Endodermal cell (in vitro differentiated cells): ENCODE measurements at regions not wholly inside any gene's neighbourhood (a gene's known extent, or its start where the extent isn't known, plus 50 kb on each side); places are given as distances from the start of the nearest gene placed in this dataset.

Experiments
- DNase-seq: peaks from one replicate; pipeline ENCODE4 v3.0.0-alpha.2; 2017
- H3K27ac ChIP-seq: 2 replicates; pipeline ENCODE4 v1.5.1; 2013; ENCODE audit warnings: mild to moderate bottlenecking, low read depth, low read length, moderate library complexity
- H3K27me3 ChIP-seq: 2 replicates; pipeline ENCODE4 v1.6.1; 2013; ENCODE audit warnings: mild to moderate bottlenecking, low read length, moderate library complexity; ENCODE audit not compliant: insufficient read depth, control insufficient read depth, poor library complexity, severe bottlenecking
- H3K36me3 ChIP-seq: 2 replicates; pipeline ENCODE4 v1.7.0; 2013; ENCODE audit warnings: mild to moderate bottlenecking, low read length, moderate library complexity; ENCODE audit not compliant: control insufficient read depth, insufficient read depth
- H3K4me1 ChIP-seq: one replicate; pipeline ENCODE4 v1.7.0; 2013; ENCODE audit warnings: low read length; ENCODE audit not compliant: control insufficient read depth, insufficient read depth
- H3K4me3 ChIP-seq: 2 replicates; pipeline ENCODE4 v1.5.1; 2013; ENCODE audit warnings: mild to moderate bottlenecking, low read length, moderate library complexity
- H3K9ac ChIP-seq: 2 replicates; pipeline ENCODE4 v1.6.1; 2013; ENCODE audit warnings: mild to moderate bottlenecking, low read length, moderate library complexity; ENCODE audit not compliant: poor library complexity, severe bottlenecking; ENCODE audit errors: extremely low read depth
- H3K9me3 ChIP-seq: 2 replicates; pipeline ENCODE4 v1.6.1; 2013; ENCODE audit warnings: mild to moderate bottlenecking, low read length, moderate library complexity; ENCODE audit not compliant: control insufficient read depth
- H3K27ac Mint-ChIP-seq: 2 replicates; pipeline ENCODE4 v1.8.0; 2020; ENCODE audit warnings: mixed read lengths
- H3K27me3 Mint-ChIP-seq: 2 replicates; pipeline ENCODE4 v1.8.0; 2021; ENCODE audit warnings: mild to moderate bottlenecking, mixed read lengths; ENCODE audit not compliant: insufficient read depth
- H3K36me3 Mint-ChIP-seq: 2 replicates; pipeline ENCODE4 v1.8.0; 2020; ENCODE audit warnings: low read depth, mixed read lengths
- H3K4me1 Mint-ChIP-seq: 2 replicates; pipeline ENCODE4 v1.8.0; 2020; ENCODE audit warnings: mixed read lengths
- H3K4me3 Mint-ChIP-seq: 2 replicates; pipeline ENCODE4 v1.8.0; 2020; ENCODE audit warnings: mild to moderate bottlenecking, moderate library complexity, mixed read lengths
- H3K9me3 Mint-ChIP-seq: 2 replicates; pipeline ENCODE4 v1.8.0; 2020; ENCODE audit warnings: mild to moderate bottlenecking, mixed read lengths
- CTCF ChIP-seq: fragments of 200-600 bp; sonication (generic); conservative IDR thresholded peaks from 2 replicates; pipeline ENCODE4 v1.5.0; 2021; ENCODE audit warnings: antibody characterized with exemption, mild to moderate bottlenecking
- WGBS, 2 experiments: methylation state at CpG; one replicate each; pipeline versions ENCODE4 v1.1.5 to v1.1.7; 2013; ENCODE audit warnings: missing lambda C conversion rate in 2 of 2, mixed read lengths in 1 of 2; ENCODE audit not compliant: insufficient coverage in 1 of 2, insufficient read length in 1 of 2; 5-methylcytosine and 5-hydroxymethylcytosine counted together

DNA sequence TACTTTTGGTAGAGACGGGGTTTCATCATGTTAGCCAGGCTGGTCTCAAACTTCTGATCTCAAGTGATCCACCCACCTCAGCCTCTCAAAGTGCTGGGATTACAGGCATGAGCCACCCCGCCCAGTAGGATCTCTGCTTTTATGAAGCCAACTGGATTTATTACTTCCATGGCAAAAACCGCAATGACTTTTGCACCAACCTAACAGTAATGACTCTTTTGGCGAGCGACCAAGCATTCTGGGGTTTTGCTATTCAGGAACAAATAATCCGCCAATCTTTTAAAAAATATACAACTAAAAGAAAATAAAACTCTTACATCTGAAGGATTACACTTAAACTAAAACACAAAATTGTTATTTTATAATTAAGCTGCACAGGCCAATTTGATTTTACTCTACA lies 260.6 kb downstream of the ZEB2 start:
- H3K9me3 ChIP-seq: peaks cover 46% of the 10 kb centered on the region
- TF ChIP-seq CTCF: no peak
- H3K27me3 Mint-ChIP-seq: no peaks in the 10 kb centered on the region
- peaks cover 44% of the 10 kb centered on the region for H3K9me3 Mint-ChIP-seq
- peaks cover 28% of the 10 kb centered on the region for H3K36me3 Mint-ChIP-seq
- H3K27ac ChIP-seq: no peak overlapping the region
- no peaks in the 10 kb centered on the region for H3K27me3 ChIP-seq
- no peak for DNase-seq
- no peak overlapping the region for H3K4me3 ChIP-seq
- 92 to 93% methylated on average over 6 of the region's 6 CpGs for WGBS, 2 experiments
- no peaks in the 10 kb centered on the region for H3K4me1 Mint-ChIP-seq
- no peak overlapping the region for H3K27ac Mint-ChIP-seq
- no peak overlapping the region for H3K9ac ChIP-seq
- no peaks in the 10 kb centered on the region for H3K36me3 ChIP-seq
- no peak overlapping the region for H3K4me3 Mint-ChIP-seq
- H3K4me1 ChIP-seq: no peaks in the 10 kb centered on the region

DNA sequence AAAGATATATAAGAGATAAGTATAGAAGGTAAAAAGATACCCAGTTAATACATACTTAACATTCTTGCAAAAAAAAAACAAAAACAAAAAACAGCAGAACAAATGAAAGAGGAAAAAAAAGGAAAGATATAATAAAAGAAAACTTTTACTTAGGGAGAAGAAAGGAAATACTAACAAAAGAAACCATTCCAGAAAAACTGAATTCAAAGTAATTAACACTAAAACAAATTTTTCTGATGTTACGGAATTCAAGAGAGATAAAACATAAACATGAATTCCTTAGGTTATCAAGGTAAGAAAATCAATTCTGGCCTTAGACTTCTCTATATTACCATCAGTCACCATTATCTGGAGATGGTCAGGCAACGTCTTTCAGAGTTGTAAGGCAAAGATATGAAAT lies 261.8 kb downstream of the ZEB2 start:
- H3K27me3 Mint-ChIP-seq: no peaks in the 10 kb centered on the region
- 98% methylated on average over 2 of the region's 2 CpGs; no CpG with 5 or more reads in 1 of the 2 experiments for WGBS, 2 experiments
- no peak overlapping the region for H3K27ac Mint-ChIP-seq
- H3K4me1 Mint-ChIP-seq: no peaks in the 10 kb centered on the region
- peaks cover 33% of the 10 kb centered on the region for H3K36me3 Mint-ChIP-seq
- TF ChIP-seq CTCF: no peak
- no peak overlapping the region for H3K4me3 ChIP-seq
- no peaks in the 10 kb centered on the region for H3K36me3 ChIP-seq
- no peak overlapping the region for H3K9ac ChIP-seq
- no peak overlapping the region for H3K4me3 Mint-ChIP-seq
- peaks cover 56% of the 10 kb centered on the region for H3K9me3 Mint-ChIP-seq
- H3K27ac ChIP-seq: no peak overlapping the region
- no peaks in the 10 kb centered on the region for H3K4me1 ChIP-seq
- H3K9me3 ChIP-seq: peaks cover 57% of the 10 kb centered on the region
- no peak for DNase-seq
- H3K27me3 ChIP-seq: no peaks in the 10 kb centered on the region

DNA sequence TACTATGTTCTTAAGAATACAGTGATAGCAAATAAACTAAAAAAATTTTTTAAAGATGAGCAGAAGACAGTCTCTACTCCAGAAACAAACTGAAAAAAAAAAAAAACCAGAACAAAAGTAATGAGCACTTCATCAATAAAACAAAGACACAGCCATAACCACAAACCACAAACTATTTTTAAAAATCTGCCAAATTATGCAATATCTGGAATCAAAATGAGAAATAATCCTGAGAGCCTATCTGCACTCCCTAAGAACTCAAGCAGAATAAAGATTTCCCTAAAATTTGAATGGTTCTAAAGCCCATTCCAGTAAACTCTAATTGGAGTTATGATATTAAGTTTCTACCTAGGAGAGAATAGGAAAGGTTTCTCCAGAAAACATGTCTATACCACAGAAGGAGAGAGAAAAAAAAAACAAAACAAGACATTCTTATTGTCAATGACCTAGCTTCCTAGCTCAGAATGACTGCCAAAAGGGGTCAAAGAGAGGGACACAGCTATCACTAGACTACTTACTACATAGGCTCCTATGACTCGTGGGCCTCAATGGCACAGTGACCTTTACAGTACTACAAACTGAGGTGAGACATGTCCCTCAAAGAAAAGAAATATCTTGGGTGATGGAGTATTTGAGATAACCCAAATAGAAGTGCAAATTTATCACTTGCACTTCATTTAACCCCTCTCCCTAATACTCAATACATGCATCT lies 262.8 kb downstream of the ZEB2 start:
- no peaks in the 10 kb centered on the region for H3K36me3 ChIP-seq
- no peaks in the 10 kb centered on the region for H3K27me3 ChIP-seq
- H3K4me1 ChIP-seq: no peaks in the 10 kb centered on the region
- H3K27ac ChIP-seq: no peak overlapping the region
- Mint-ChIP-seq H3K27ac (no peak overlapping the region), H3K4me1 (no peaks in the 10 kb centered on the region), H3K27me3 (no peaks in the 10 kb centered on the region), H3K9me3 (peaks cover 65% of the 10 kb centered on the region), H3K4me3 (no peak overlapping the region), H3K36me3 (peaks cover 40% of the 10 kb centered on the region)
- no peak overlapping the region for H3K4me3 ChIP-seq
- WGBS, 2 experiments: 83% methylated on average over 1 of the region's 1 CpG; no CpG with 5 or more reads in 1 of the 2 experiments
- H3K9ac ChIP-seq: no peak overlapping the region
- H3K9me3 ChIP-seq: peaks cover 66% of the 10 kb centered on the region
- DNase-seq: no peak
- no peak for TF ChIP-seq CTCF
